MM.1S (cell line): ENCODE measurements at regions not wholly inside any gene's neighbourhood (a gene's known extent, or its start where the extent isn't known, plus 50 kb on each side); places are given as distances from the start of the nearest gene placed in this dataset.

ENCODE experiments used
- DNase-seq: peaks from one replicate; pipeline ENCODE4 v3.0.0-alpha.2; 2015
- H2AFZ ChIP-seq: fragments of 300-600 bp; sonication (generic); 2 replicates; pipeline ENCODE4 v1.6.0; 2016; ENCODE audit warnings: antibody characterized with exemption, low read length
- H3F3A ChIP-seq: fragments of 300-600 bp; sonication (generic); 2 replicates; pipeline ENCODE4 v1.6.1; 2016; ENCODE audit warnings: mild to moderate bottlenecking, antibody characterized with exemption, low read length, moderate library complexity, mixed read lengths; ENCODE audit not compliant: insufficient read depth
- H3K27ac ChIP-seq: fragments of 300-600 bp; sonication (generic); 2 replicates; pipeline ENCODE4 v1.5.1; 2016; ENCODE audit warnings: mild to moderate bottlenecking, low read length
- H3K27me3 ChIP-seq: fragments of 300-600 bp; sonication (generic); replicated peaks from 2 replicates; pipeline ENCODE4 v1.6.0; 2016; ENCODE audit warnings: low read length; ENCODE audit not compliant: insufficient read depth
- H3K36me3 ChIP-seq: fragments of 300-600 bp; sonication (generic); replicated peaks from 2 replicates; pipeline ENCODE4 v1.6.1; 2016; ENCODE audit warnings: mild to moderate bottlenecking, low read length, mixed read lengths; ENCODE audit not compliant: insufficient read depth
- H3K4me1 ChIP-seq: fragments of 300-600 bp; sonication (generic); 2 replicates; pipeline ENCODE4 v1.6.1; 2016; ENCODE audit warnings: low read length, mixed read lengths
- H3K4me2 ChIP-seq: fragments of 300-600 bp; sonication (generic); 2 replicates; pipeline ENCODE4 v1.6.0; 2016; ENCODE audit warnings: low read depth, low read length
- H3K4me3 ChIP-seq: fragments of 300-600 bp; sonication (generic); 2 replicates; pipeline ENCODE4 v1.5.1; 2016; ENCODE audit warnings: low read length, mixed read lengths
- H3K79me2 ChIP-seq: fragments of 300-600 bp; sonication (generic); 2 replicates; pipeline ENCODE4 v1.6.1; 2016; ENCODE audit warnings: mixed run types, low read length, mixed read lengths
- H3K9ac ChIP-seq: fragments of 300-600 bp; sonication (generic); 2 replicates; pipeline ENCODE4 v1.6.1; 2016; ENCODE audit warnings: low read length, mixed read lengths
- H3K9me2 ChIP-seq: fragments of 300-600 bp; sonication (generic); replicated peaks from 2 replicates; pipeline ENCODE4 v1.6.1; 2016; ENCODE audit warnings: mild to moderate bottlenecking, low read length, mixed read lengths; ENCODE audit not compliant: insufficient read depth
- H3K9me3 ChIP-seq: fragments of 300-600 bp; sonication (generic); replicated peaks from 2 replicates; pipeline ENCODE4 v1.6.1; 2016; ENCODE audit warnings: mild to moderate bottlenecking, low read length, mixed read lengths; ENCODE audit not compliant: insufficient read depth
- H4K20me1 ChIP-seq: fragments of 300-600 bp; sonication (generic); 2 replicates; pipeline ENCODE4 v1.6.1; 2016; ENCODE audit warnings: mild to moderate bottlenecking, low read length, moderate library complexity, mixed read lengths; ENCODE audit not compliant: insufficient read depth
- EZH2 ChIP-seq: fragments of 300-600 bp; sonication (generic); optimal IDR thresholded peaks from 2 replicates; pipeline ENCODE3; 2017; ENCODE audit warnings: low read depth, mild to moderate bottlenecking, antibody characterized with exemption, low read length, mixed read lengths
- EZH2phosphoT487 ChIP-seq: fragments of 300-600 bp; sonication (generic); IDR thresholded peaks from 2 replicates; pipeline ENCODE4 v1.6.1; 2018; ENCODE audit warnings: antibody characterized with exemption, low read length
- TF ChIP-seq, protein P1 (sequence below): fragments of 300-600 bp; sonication (generic); IDR thresholded peaks from 2 replicates; pipeline ENCODE4 v1.5.1; 2016; ENCODE audit warnings: antibody characterized with exemption, low read length, mixed read lengths

DNA sequence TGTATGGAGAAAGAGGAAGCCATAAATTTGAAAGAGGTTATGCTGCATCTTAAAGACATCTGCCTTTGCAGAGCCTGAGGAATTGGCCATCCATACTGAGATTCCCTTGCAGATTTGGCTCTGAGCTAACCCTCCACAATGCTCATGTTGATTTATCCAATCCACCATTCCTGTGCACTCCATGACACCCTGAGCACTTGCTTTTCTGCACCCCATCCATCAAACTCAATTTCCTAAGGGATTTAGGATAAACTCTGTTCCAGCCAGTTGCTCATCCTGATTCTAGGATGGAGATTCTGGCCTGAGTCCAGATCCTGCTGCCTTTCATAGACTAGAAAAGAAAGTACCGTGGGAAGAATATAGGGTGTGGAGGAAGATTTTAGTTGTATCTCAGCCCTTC is 379.2 kb upstream of the LARGE1 start:
- no peaks in the 10 kb centered on the region for H3K79me2 ChIP-seq
- H3K4me1 ChIP-seq: no peaks in the 10 kb centered on the region
- no peak overlapping the region for H3K9ac ChIP-seq
- no peak for DNase-seq
- H4K20me1 ChIP-seq: no peaks in the 10 kb centered on the region
- H3F3A ChIP-seq: no peaks in the 10 kb centered on the region
- H3K9me2 ChIP-seq: no peaks in the 10 kb centered on the region
- H3K9me3 ChIP-seq: no peaks in the 10 kb centered on the region
- H3K36me3 ChIP-seq: no peaks in the 10 kb centered on the region
- no peak for TF ChIP-seq EZH2
- TF ChIP-seq, protein P1, sequence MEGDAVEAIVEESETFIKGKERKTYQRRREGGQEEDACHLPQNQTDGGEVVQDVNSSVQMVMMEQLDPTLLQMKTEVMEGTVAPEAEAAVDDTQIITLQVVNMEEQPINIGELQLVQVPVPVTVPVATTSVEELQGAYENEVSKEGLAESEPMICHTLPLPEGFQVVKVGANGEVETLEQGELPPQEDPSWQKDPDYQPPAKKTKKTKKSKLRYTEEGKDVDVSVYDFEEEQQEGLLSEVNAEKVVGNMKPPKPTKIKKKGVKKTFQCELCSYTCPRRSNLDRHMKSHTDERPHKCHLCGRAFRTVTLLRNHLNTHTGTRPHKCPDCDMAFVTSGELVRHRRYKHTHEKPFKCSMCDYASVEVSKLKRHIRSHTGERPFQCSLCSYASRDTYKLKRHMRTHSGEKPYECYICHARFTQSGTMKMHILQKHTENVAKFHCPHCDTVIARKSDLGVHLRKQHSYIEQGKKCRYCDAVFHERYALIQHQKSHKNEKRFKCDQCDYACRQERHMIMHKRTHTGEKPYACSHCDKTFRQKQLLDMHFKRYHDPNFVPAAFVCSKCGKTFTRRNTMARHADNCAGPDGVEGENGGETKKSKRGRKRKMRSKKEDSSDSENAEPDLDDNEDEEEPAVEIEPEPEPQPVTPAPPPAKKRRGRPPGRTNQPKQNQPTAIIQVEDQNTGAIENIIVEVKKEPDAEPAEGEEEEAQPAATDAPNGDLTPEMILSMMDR: no peak
- no peak for TF ChIP-seq EZH2phosphoT487
- no peak overlapping the region for H2AFZ ChIP-seq
- no peak overlapping the region for H3K27ac ChIP-seq
- H3K4me2 ChIP-seq: no peak overlapping the region
- no peaks in the 10 kb centered on the region for H3K27me3 ChIP-seq
- H3K4me3 ChIP-seq: no peak overlapping the region

DNA sequence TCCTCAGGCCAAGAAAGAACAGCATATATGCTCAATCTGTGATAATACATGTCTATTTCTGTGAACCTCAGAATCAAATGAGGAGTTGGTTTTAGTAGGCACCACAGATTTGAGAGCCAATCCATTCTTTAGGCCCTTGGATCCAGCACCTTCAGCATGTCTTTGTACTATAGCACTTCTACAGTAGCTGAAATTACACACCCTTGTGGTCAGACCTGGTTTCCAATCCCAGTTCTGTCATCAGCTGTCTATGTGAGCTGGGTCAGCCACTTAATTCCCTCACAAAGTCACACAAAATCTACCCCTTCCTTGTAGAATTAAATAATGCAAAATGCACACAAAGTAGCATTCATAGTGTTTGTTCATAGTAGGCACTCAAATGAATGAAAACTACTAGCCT is 381.3 kb upstream of the LARGE1 start:
- Histone ChIP-seq H3K9me2 (no peaks in the 10 kb centered on the region), H4K20me1 (no peaks in the 10 kb centered on the region), H3K4me2 (no peak overlapping the region), H2AFZ (no peak overlapping the region), H3F3A (no peaks in the 10 kb centered on the region), H3K36me3 (no peaks in the 10 kb centered on the region), H3K9me3 (no peaks in the 10 kb centered on the region), H3K27ac (no peak overlapping the region), H3K4me3 (no peak overlapping the region), H3K4me1 (no peaks in the 10 kb centered on the region), H3K27me3 (no peaks in the 10 kb centered on the region), H3K9ac (no peak overlapping the region), H3K79me2 (no peaks in the 10 kb centered on the region)
- no peak for DNase-seq
- no peak for TF ChIP-seq EZH2

DNA sequence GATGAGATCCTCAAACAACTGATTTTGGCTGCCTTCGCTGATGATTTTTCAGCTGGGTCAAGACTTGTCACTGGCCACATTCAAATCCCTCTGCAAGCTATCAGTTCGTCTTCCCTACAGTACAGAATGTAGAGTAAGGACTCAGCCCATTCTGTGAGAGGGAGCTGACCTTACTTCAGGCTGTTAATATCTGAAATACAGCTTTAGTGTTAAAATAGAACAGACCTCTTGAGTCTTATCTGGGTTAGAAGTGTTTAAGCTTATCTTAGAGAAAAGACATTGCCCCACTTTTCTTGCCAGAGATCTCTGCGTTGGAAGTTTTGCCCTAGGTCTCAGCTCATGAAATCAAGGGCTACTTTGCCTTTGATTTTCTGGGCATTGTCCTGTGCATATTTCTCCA is 383.4 kb upstream of the LARGE1 start:
- no peaks in the 10 kb centered on the region for H3K79me2 ChIP-seq
- H2AFZ ChIP-seq: no peak overlapping the region
- H3K4me2 ChIP-seq: no peak overlapping the region
- no peaks in the 10 kb centered on the region for H3F3A ChIP-seq
- no peaks in the 10 kb centered on the region for H3K27me3 ChIP-seq
- no peak for DNase-seq
- H3K27ac ChIP-seq: no peak overlapping the region
- H3K9me3 ChIP-seq: no peaks in the 10 kb centered on the region
- no peak overlapping the region for H3K9ac ChIP-seq
- H3K4me3 ChIP-seq: no peak overlapping the region
- no peaks in the 10 kb centered on the region for H3K4me1 ChIP-seq
- H3K9me2 ChIP-seq: no peaks in the 10 kb centered on the region
- H4K20me1 ChIP-seq: no peaks in the 10 kb centered on the region
- no peaks in the 10 kb centered on the region for H3K36me3 ChIP-seq
- TF ChIP-seq, protein P1: no peak
- TF ChIP-seq EZH2 (no peak), EZH2phosphoT487 (no peak)

DNA sequence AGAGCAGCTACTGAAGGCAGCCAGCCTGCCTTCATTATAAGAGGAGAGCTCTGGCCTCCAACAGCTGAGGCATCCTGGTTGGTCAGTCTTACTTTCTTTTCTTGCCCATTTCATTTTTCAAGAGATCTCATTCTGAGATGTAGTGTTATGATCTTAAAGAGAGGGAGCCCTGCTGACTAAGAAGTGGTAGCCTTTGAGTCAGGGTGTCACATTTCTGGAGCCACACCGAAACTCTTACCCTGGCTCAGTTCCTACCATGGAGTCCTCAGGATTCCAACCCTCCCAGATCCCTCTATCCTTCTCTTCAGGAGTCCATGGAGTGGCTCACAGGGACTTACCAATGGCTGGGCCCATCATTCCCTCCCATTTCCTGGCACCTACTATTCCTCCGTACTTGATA is 386.1 kb upstream of the LARGE1 start:
- H3K27me3 ChIP-seq: no peaks in the 10 kb centered on the region
- TF ChIP-seq EZH2 (no peak), EZH2phosphoT487 (no peak)
- TF ChIP-seq, protein P1: no peak
- no peak overlapping the region for H2AFZ ChIP-seq
- no peak overlapping the region for H3K27ac ChIP-seq
- H3F3A ChIP-seq: no peaks in the 10 kb centered on the region
- no peaks in the 10 kb centered on the region for H3K79me2 ChIP-seq
- H3K9me2 ChIP-seq: no peaks in the 10 kb centered on the region
- H3K4me2 ChIP-seq: no peak overlapping the region
- no peaks in the 10 kb centered on the region for H3K36me3 ChIP-seq
- H3K4me3 ChIP-seq: no peak overlapping the region
- no peaks in the 10 kb centered on the region for H3K9me3 ChIP-seq
- H3K4me1 ChIP-seq: no peaks in the 10 kb centered on the region
- H4K20me1 ChIP-seq: no peaks in the 10 kb centered on the region
- H3K9ac ChIP-seq: no peak overlapping the region
- no peak for DNase-seq
